Osteocyte (in vitro differentiated cells): ENCODE measurements at regions not wholly inside any gene's neighbourhood (a gene's known extent, or its start where the extent isn't known, plus 50 kb on each side); places are given as distances from the start of the nearest gene placed in this dataset.

Experiments
- DNase-seq: peaks from one replicate; pipeline ENCODE4 v3.0.0; 2021; ENCODE audit warnings: mixed read lengths; ENCODE audit not compliant: unreplicated experiment; ENCODE audit errors: extremely low spot score
- H3K27ac Mint-ChIP-seq: one replicate; pipeline ENCODE4 v1.8.0; 2021; ENCODE audit warnings: mild to moderate bottlenecking, mixed read lengths; ENCODE audit not compliant: unreplicated experiment
- H3K27me3 Mint-ChIP-seq: one replicate; pipeline ENCODE4 v1.8.0; 2021; ENCODE audit warnings: mixed read lengths; ENCODE audit not compliant: unreplicated experiment
- H3K36me3 Mint-ChIP-seq: one replicate; pipeline ENCODE4 v1.8.0; 2021; ENCODE audit warnings: mixed read lengths; ENCODE audit not compliant: unreplicated experiment
- H3K4me1 Mint-ChIP-seq: one replicate; pipeline ENCODE4 v1.8.0; 2021; ENCODE audit warnings: mixed read lengths; ENCODE audit not compliant: unreplicated experiment
- H3K4me3 Mint-ChIP-seq: one replicate; pipeline ENCODE4 v1.8.0; 2021; ENCODE audit warnings: mild to moderate bottlenecking, moderate library complexity, mixed read lengths; ENCODE audit not compliant: unreplicated experiment
- H3K9me3 Mint-ChIP-seq: one replicate; pipeline ENCODE4 v1.8.0; 2021; ENCODE audit warnings: mixed read lengths; ENCODE audit not compliant: unreplicated experiment
- CTCF ChIP-seq: fragments of 200-600 bp; sonication (generic); IDR thresholded peaks from 2 replicates; pipeline ENCODE4 v1.5.0; 2021; ENCODE audit warnings: antibody characterized with exemption, mild to moderate bottlenecking, moderate library complexity

GRCh38 chr14:78016532-78016931 is 153.6 kb upstream of the NRXN3 start:
- DNase-seq: no peak
- no peaks in the 10 kb centered on the region for H3K36me3 Mint-ChIP-seq
- no peaks in the 10 kb centered on the region for H3K4me1 Mint-ChIP-seq
- H3K4me3 Mint-ChIP-seq: no peak overlapping the region
- peaks cover 18% of the 10 kb centered on the region for H3K9me3 Mint-ChIP-seq
- no peaks in the 10 kb centered on the region for H3K27me3 Mint-ChIP-seq
- no peak overlapping the region for H3K27ac Mint-ChIP-seq
- no peak for TF ChIP-seq CTCF

GRCh38 chr14:78018283-78018682 is 151.9 kb upstream of the NRXN3 start:
- H3K4me1 Mint-ChIP-seq: no peaks in the 10 kb centered on the region
- H3K27me3 Mint-ChIP-seq: no peaks in the 10 kb centered on the region
- no peak for TF ChIP-seq CTCF
- no peaks in the 10 kb centered on the region for H3K36me3 Mint-ChIP-seq
- no peak overlapping the region for H3K27ac Mint-ChIP-seq
- peaks cover 13% of the 10 kb centered on the region for H3K9me3 Mint-ChIP-seq
- no peak for DNase-seq
- no peak overlapping the region for H3K4me3 Mint-ChIP-seq

- H3K4me3 Mint-ChIP-seq: no peak overlapping the region
- H3K36me3 Mint-ChIP-seq: no peaks in the 10 kb centered on the region
- DNase-seq: peak; percentile 77
- no peak overlapping the region for H3K27ac Mint-ChIP-seq
- H3K27me3 Mint-ChIP-seq: no peaks in the 10 kb centered on the region
- peaks cover 4% of the 10 kb centered on the region for H3K9me3 Mint-ChIP-seq
- TF ChIP-seq CTCF: peak; percentile 38
- no peaks in the 10 kb centered on the region for H3K4me1 Mint-ChIP-seq
Observed at GRCh38 chr14:78022059-78022458, 148.1 kb upstream of the NRXN3 start.

- H3K4me1 Mint-ChIP-seq: no peaks in the 10 kb centered on the region
Observed at GRCh38 chr14:78023112-78023511, 147.1 kb upstream of the NRXN3 start.

GRCh38 chr14:78028471-78028870 is 141.7 kb upstream of the NRXN3 start:
- H3K27me3 Mint-ChIP-seq: no peaks in the 10 kb centered on the region
- H3K36me3 Mint-ChIP-seq: no peaks in the 10 kb centered on the region
- no peak overlapping the region for H3K4me3 Mint-ChIP-seq
- no peak for TF ChIP-seq CTCF
- DNase-seq: no peak
- no peaks in the 10 kb centered on the region for H3K4me1 Mint-ChIP-seq
- H3K9me3 Mint-ChIP-seq: no peaks in the 10 kb centered on the region
- no peak overlapping the region for H3K27ac Mint-ChIP-seq

More at GRCh38 chr14:78023112-78023511, 147.1 kb upstream of the NRXN3 start:
- no peak overlapping the region for H3K4me3 Mint-ChIP-seq
- peaks cover 4% of the 10 kb centered on the region for H3K9me3 Mint-ChIP-seq
- H3K36me3 Mint-ChIP-seq: no peaks in the 10 kb centered on the region
- DNase-seq: peak; percentile 2
- no peaks in the 10 kb centered on the region for H3K27me3 Mint-ChIP-seq
- no peak overlapping the region for H3K27ac Mint-ChIP-seq
- no peak for TF ChIP-seq CTCF
